ENCODE measurements at regions not wholly inside any gene's neighbourhood (a gene's known extent, or its start where the extent isn't known, plus 50 kb on each side); places are given as distances from the start of the nearest gene placed in this dataset.

DNA sequence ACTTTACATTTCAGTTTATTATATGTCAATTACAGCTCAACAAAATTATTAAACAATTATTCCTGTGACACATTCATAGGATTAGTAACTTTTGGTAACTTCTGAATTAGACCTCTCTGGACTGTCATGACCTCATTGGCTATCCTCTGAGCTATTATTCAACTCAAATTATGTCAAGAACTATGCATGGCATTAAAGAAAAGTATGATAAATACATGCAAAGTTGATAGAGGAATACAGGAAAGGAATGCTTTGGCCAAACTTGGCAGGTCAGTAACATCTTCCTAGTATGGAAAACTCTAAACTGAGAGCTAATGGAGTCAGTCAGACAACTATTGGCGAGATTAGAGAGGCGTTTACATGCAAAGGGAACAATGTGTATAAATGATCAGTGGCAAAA is 158.4 kb downstream of the DUSP10 start:
- TF ChIP-seq, protein P1, sequence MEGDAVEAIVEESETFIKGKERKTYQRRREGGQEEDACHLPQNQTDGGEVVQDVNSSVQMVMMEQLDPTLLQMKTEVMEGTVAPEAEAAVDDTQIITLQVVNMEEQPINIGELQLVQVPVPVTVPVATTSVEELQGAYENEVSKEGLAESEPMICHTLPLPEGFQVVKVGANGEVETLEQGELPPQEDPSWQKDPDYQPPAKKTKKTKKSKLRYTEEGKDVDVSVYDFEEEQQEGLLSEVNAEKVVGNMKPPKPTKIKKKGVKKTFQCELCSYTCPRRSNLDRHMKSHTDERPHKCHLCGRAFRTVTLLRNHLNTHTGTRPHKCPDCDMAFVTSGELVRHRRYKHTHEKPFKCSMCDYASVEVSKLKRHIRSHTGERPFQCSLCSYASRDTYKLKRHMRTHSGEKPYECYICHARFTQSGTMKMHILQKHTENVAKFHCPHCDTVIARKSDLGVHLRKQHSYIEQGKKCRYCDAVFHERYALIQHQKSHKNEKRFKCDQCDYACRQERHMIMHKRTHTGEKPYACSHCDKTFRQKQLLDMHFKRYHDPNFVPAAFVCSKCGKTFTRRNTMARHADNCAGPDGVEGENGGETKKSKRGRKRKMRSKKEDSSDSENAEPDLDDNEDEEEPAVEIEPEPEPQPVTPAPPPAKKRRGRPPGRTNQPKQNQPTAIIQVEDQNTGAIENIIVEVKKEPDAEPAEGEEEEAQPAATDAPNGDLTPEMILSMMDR (IDR thresholded peaks at IDR 0.05 in 4 of 5, conservative IDR thresholded peaks at IDR 0.05 in 1 of 5), result no peak
- no peak for TF ChIP-seq POLR2A (IDR thresholded peaks at IDR 0.05)
